ENCODE measurements at regions not wholly inside any gene's neighbourhood (a gene's known extent, or its start where the extent isn't known, plus 50 kb on each side); places are given as distances from the start of the nearest gene placed in this dataset.
"Not testable (repeated sequence)": the region's sequence is repeated elsewhere in the genome, so short reads cannot be mapped to it uniquely, and the experiment has no call there.

DNA sequence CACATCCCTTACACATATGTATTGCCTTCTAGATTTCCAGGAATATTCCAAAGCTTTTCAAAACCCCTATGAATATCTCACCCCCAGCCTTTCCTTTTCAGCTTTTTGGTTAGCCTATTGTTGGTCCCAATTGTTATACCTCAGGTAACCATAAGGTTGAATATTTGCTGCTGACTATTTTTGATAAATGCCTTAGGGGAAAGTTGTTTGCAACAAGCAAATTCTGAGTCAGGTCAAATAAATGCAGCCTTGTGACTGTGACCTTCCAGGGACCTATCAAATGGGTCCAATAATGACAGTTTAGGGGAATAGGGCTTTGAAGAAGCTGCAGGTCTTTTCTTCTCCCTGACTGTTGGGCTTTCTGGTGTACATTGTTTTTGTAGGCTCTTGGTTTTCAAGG is 699.7 kb downstream of the NTRK3 start:
- H3K4me3 ChIP-seq (ENCODE audit: low read length) = no peak overlapping the region
- H3K27ac ChIP-seq (ENCODE audit: low read depth, low read length) = no peak overlapping the region
- no peak overlapping the region for H3K9ac ChIP-seq (ENCODE audit: low read length)
- no peaks in the 10 kb centered on the region for H3K4me1 ChIP-seq (ENCODE audit: control insufficient read depth, insufficient read depth, low read length)
- no peaks in the 10 kb centered on the region for H3K27me3 ChIP-seq (ENCODE audit: control insufficient read depth, insufficient read depth, low read length)
- no peaks in the 10 kb centered on the region for H3K36me3 ChIP-seq (ENCODE audit: control insufficient read depth, insufficient read depth, low read length)

DNA sequence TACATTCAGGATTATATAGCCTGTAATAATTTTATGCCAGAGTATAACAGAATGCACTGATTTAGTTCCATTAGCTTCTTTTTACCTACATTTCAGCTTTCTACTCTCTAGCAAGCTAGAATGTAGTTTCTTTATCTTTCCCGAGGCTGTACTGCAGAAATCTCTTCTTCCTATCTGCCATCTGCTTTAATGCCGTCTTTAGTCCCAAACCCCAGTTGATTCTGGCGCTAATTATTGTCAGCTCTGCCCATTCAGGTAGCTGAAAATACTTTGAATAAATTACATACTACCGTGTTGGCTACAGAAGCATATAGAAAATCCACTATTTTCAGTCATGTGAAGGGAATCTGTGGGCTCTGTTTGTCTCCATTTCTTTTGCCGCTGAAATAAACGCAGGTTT is 706.7 kb downstream of the NTRK3 start:
- Histone ChIP-seq H3K36me3 (ENCODE audit: control insufficient read depth, insufficient read depth, low read length) (no peaks in the 10 kb centered on the region), H3K27ac (ENCODE audit: low read depth, low read length) (no peak overlapping the region), H3K4me3 (ENCODE audit: low read length) (no peak overlapping the region), H3K9ac (ENCODE audit: low read length) (no peak overlapping the region), H3K4me1 (ENCODE audit: control insufficient read depth, insufficient read depth, low read length) (no peaks in the 10 kb centered on the region), H3K27me3 (ENCODE audit: control insufficient read depth, insufficient read depth, low read length) (no peaks in the 10 kb centered on the region)

DNA sequence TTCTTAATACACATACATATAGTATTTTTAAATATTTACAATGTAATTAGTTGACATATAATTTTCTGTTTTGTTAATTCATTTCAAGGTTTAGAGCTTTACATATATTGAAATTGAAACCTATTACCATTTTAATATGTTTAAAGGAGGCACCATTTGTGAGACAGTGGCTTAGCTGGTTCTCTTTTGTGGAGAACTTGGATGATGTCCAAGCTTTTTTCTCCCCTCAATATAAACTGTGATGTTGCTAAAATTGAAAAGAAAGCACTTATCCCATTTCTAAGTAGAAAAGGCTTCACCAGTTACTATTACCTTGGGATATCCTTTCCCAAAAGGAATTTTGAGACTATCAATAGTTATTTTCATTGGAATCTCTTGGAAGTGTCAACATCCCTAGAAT is 707.2 kb downstream of the NTRK3 start:
- H3K36me3 ChIP-seq (ENCODE audit: control insufficient read depth, insufficient read depth, low read length) = no peaks in the 10 kb centered on the region
- no peak overlapping the region for H3K9ac ChIP-seq (ENCODE audit: low read length)
- no peaks in the 10 kb centered on the region for H3K27me3 ChIP-seq (ENCODE audit: control insufficient read depth, insufficient read depth, low read length)
- H3K4me1 ChIP-seq (ENCODE audit: control insufficient read depth, insufficient read depth, low read length) = no peaks in the 10 kb centered on the region
- H3K4me3 ChIP-seq (ENCODE audit: low read length) = no peak overlapping the region
- H3K27ac ChIP-seq (ENCODE audit: low read depth, low read length) = no peak overlapping the region

DNA sequence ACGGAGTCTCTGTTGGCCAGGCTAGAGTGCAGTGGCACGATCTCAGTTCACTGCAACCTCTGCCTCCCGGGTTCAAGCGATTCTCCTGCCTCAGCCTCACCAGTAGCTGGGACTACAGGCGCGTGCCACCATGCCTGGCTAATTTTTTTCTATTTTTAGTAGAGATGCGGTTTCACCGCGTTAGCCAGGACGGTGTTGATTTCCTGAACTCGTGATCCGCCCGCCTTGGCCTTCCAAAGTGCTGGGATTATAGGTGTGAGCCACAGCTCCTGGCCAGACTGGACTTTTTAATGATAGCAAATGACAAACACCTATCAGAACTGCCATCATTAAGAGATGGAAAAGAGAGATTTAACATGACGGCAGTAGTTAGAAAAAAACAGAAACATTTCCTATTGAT is 707.9 kb downstream of the NTRK3 start:
- not testable (repeated sequence) for H3K4me1 ChIP-seq (ENCODE audit: control insufficient read depth, insufficient read depth, low read length); H3K27ac ChIP-seq (ENCODE audit: low read depth, low read length); H3K4me3 ChIP-seq (ENCODE audit: low read length); H3K9ac ChIP-seq (ENCODE audit: low read length); H3K27me3 ChIP-seq (ENCODE audit: control insufficient read depth, insufficient read depth, low read length); H3K36me3 ChIP-seq (ENCODE audit: control insufficient read depth, insufficient read depth, low read length)

DNA sequence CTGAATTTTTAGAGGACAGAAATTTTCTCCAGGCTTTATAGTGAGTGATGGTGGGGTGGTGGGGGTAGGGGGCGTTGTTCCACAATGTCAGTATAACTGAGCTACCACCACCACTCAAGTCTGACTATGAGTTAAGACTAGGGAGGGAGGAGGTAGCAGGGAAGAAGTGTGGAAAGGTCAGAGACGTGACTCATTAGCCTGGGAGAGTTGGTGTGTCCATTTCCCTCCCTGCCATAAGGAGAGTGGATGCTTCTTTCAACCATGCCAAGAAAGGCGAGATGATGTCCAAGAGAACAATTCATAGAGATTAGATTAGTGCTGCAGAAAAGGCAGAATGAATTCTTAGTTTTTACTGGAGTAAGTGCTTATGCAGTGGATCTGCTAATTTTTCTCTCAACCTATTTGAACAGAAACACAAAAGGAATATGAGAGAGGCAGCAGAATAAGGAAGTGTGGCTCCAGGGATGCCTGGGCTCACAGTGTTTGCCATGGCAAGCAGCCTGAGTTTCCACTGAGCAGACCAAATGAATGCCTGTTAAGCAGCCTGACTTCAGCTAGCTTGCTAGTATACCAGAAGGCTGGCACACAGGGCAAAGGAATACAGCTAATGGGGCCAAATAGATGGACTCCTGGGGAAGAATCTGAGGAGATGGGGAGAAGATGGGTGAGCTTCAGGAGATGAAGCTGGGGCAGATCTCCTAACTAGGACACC is 708.9 kb downstream of the NTRK3 start:
- H3K9ac ChIP-seq (ENCODE audit: low read length) = no peak overlapping the region
- no peak overlapping the region for H3K4me3 ChIP-seq (ENCODE audit: low read length)
- H3K36me3 ChIP-seq (ENCODE audit: control insufficient read depth, insufficient read depth, low read length) = no peaks in the 10 kb centered on the region
- no peaks in the 10 kb centered on the region for H3K4me1 ChIP-seq (ENCODE audit: control insufficient read depth, insufficient read depth, low read length)
- H3K27ac ChIP-seq (ENCODE audit: low read depth, low read length) = no peak overlapping the region
- no peaks in the 10 kb centered on the region for H3K27me3 ChIP-seq (ENCODE audit: control insufficient read depth, insufficient read depth, low read length)

DNA sequence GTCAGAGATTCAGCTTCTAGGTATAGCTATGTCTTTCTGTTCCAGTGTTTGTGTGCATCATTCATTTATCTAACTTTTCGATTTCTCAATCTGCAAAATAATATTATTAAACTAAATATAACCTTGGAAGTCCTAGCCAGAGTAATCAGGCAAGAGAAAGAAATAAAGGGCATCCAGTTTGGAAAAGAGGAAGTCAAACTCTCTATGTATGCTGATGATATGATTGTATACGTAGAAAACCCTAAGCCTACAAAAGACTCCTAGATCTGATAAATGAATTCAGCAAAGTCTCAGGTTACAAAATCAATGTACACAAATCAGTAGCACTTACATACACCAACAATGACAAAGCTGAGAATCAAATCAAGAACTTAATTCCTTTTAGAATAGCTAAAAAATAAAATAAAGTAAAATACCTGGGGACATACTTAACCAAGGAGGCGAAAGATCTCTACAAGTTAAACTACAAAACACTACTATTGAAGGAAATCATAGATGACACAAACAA is 718.2 kb downstream of the NTRK3 start:
- H3K4me3 ChIP-seq (ENCODE audit: low read length) = no peak overlapping the region
- H3K27me3 ChIP-seq (ENCODE audit: control insufficient read depth, insufficient read depth, low read length) = no peaks in the 10 kb centered on the region

DNA sequence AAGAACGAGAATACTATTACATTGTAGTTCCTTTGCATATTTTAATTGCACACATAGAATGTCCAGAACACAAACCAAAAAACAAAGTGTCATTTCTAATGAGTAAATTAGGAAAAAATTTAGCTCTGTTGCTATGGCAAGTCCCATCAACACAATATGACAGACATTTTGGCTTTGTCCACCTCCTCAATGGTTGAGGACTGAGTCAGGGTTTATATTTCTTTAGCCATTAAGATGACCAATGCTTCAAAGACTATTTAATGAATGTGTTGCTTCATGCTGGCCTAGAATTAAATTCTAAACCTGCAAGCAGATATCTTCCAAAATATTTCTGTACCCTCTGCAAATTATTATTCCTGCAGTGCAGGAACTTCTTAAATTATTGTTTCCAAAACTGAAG is 719.2 kb downstream of the NTRK3 start:
- Histone ChIP-seq H3K9ac (ENCODE audit: low read length) (no peak overlapping the region), H3K27me3 (ENCODE audit: control insufficient read depth, insufficient read depth, low read length) (no peaks in the 10 kb centered on the region), H3K4me1 (ENCODE audit: control insufficient read depth, insufficient read depth, low read length) (no peaks in the 10 kb centered on the region), H3K27ac (ENCODE audit: low read depth, low read length) (no peak overlapping the region), H3K4me3 (ENCODE audit: low read length) (no peak overlapping the region), H3K36me3 (ENCODE audit: control insufficient read depth, insufficient read depth, low read length) (no peaks in the 10 kb centered on the region)

More for the DNA sequence above, 718.2 kb downstream of the NTRK3 start:
- no peak overlapping the region for H3K9ac ChIP-seq (ENCODE audit: low read length)
- H3K4me1 ChIP-seq (ENCODE audit: control insufficient read depth, insufficient read depth, low read length) = no peaks in the 10 kb centered on the region
- H3K27ac ChIP-seq (ENCODE audit: low read depth, low read length) = no peak overlapping the region
- no peaks in the 10 kb centered on the region for H3K36me3 ChIP-seq (ENCODE audit: control insufficient read depth, insufficient read depth, low read length)

DNA sequence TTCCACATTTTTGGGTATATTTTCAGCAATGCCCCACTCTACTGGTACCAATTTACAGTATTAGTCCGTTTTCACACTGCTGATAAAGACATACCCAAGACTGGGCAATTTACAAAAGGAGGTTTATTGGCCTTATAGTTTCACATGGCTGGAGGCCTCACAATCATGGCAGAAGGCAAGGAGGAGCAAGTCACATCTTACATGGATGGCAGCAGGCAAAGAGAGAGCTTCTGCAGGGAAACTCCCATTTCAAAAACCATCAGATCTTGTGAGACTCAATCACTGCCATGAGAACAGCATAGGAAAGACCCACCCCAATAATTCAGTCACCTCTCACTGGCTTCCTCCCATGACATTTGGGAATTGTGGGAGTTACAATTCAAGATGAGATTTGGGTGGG is 722.9 kb downstream of the NTRK3 start:
- H3K9ac ChIP-seq (ENCODE audit: low read length); H3K4me1 ChIP-seq (ENCODE audit: control insufficient read depth, insufficient read depth, low read length); H3K4me3 ChIP-seq (ENCODE audit: low read length); H3K27ac ChIP-seq (ENCODE audit: low read depth, low read length); H3K36me3 ChIP-seq (ENCODE audit: control insufficient read depth, insufficient read depth, low read length); H3K27me3 ChIP-seq (ENCODE audit: control insufficient read depth, insufficient read depth, low read length): not testable (repeated sequence)

DNA sequence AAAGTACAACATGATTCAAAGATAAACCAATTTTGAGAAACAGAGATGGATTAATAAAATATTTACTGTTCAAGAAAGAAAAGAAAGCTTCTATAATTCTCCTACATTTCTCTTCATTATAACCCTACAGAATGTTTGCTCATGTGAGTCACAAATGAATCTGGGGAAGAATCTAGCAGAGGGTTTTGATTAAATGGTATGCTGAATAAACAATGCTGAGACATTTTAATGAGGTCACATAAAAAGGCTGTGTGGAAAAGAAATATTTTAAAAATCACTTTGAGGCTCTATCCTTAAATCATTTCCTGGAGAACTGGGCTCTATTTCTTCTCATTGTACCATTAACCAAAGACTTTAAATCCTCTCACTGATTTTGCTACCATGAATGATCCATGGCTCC is 727.7 kb downstream of the NTRK3 start:
- Histone ChIP-seq H3K27ac (ENCODE audit: low read depth, low read length) (no peak overlapping the region), H3K9ac (ENCODE audit: low read length) (no peak overlapping the region), H3K36me3 (ENCODE audit: control insufficient read depth, insufficient read depth, low read length) (no peaks in the 10 kb centered on the region), H3K4me1 (ENCODE audit: control insufficient read depth, insufficient read depth, low read length) (no peaks in the 10 kb centered on the region), H3K4me3 (ENCODE audit: low read length) (no peak overlapping the region), H3K27me3 (ENCODE audit: control insufficient read depth, insufficient read depth, low read length) (no peaks in the 10 kb centered on the region)

DNA sequence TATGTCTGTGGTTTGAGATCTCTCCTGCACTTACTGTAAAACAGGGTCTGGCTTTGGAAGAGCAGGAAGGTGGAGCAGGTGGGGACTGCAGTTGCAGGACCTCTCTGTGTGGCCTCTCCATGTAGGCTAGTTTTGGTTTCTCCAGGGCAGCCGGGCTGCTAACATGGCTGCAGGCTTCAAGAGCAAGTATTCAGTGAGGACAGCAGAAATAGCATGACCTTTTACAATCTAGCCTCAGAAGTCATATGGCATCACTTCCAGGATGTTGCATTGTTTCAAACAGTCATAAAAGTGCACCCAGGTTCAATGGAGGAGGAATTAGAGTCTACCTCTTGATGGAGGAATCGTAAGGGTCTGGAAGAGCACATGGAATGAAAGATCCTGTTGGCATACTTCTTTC is 728.7 kb downstream of the NTRK3 start:
- Histone ChIP-seq H3K9ac (ENCODE audit: low read length) (no peak overlapping the region), H3K4me1 (ENCODE audit: control insufficient read depth, insufficient read depth, low read length) (no peaks in the 10 kb centered on the region)

DNA sequence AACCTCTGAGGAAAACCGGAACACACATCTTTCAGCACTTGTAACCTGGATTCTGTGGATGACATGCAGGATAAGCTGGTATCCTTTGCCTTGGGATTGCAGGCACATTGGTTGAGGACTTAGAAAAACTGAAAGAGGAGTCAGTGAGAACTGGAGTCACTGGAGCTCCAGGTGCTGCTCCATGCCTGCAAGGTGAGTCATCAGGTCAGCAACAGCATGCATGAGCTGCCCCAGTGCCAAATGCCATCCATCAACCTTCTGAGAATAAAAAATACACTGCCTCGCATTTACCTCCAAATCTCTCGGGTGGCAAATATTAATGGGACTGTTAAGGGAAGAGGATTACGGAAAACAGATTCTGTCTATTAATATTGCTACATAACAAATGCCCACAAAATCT is 729.1 kb downstream of the NTRK3 start:
- H3K27me3 ChIP-seq (ENCODE audit: control insufficient read depth, insufficient read depth, low read length) = no peaks in the 10 kb centered on the region
- no peak overlapping the region for H3K4me3 ChIP-seq (ENCODE audit: low read length)
- H3K27ac ChIP-seq (ENCODE audit: low read depth, low read length) = no peak overlapping the region
- no peaks in the 10 kb centered on the region for H3K36me3 ChIP-seq (ENCODE audit: control insufficient read depth, insufficient read depth, low read length)
- H3K4me1 ChIP-seq (ENCODE audit: control insufficient read depth, insufficient read depth, low read length) = no peaks in the 10 kb centered on the region
- H3K9ac ChIP-seq (ENCODE audit: low read length) = no peak overlapping the region

More for the DNA sequence above, 728.7 kb downstream of the NTRK3 start:
- no peaks in the 10 kb centered on the region for H3K36me3 ChIP-seq (ENCODE audit: control insufficient read depth, insufficient read depth, low read length)
- H3K27ac ChIP-seq (ENCODE audit: low read depth, low read length) = no peak overlapping the region
- no peaks in the 10 kb centered on the region for H3K27me3 ChIP-seq (ENCODE audit: control insufficient read depth, insufficient read depth, low read length)
- H3K4me3 ChIP-seq (ENCODE audit: low read length) = no peak overlapping the region

DNA sequence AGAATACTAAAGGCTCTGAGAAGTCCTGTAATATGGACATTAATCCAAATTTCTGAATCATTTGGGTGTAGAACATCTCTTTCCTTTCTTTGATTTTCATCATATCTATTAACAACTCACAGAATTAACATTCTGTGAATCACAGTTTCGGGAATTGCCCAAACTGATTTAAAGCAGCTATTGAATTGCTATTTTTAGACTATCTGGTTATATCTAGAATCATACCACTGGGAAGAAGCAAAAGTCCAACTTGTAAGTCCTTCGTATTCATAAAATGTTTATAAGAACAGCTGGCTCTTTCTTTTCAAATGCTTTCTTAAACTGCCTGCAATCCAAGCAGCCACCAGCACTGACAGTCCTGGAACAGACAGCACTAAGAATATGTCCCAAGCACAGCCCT is 733.0 kb downstream of the NTRK3 start:
- Histone ChIP-seq H3K36me3 (ENCODE audit: control insufficient read depth, insufficient read depth, low read length) (no peaks in the 10 kb centered on the region), H3K4me3 (ENCODE audit: low read length) (no peak overlapping the region), H3K9ac (ENCODE audit: low read length) (no peak overlapping the region), H3K4me1 (ENCODE audit: control insufficient read depth, insufficient read depth, low read length) (no peaks in the 10 kb centered on the region), H3K27me3 (ENCODE audit: control insufficient read depth, insufficient read depth, low read length) (no peaks in the 10 kb centered on the region), H3K27ac (ENCODE audit: low read depth, low read length) (no peak overlapping the region)

DNA sequence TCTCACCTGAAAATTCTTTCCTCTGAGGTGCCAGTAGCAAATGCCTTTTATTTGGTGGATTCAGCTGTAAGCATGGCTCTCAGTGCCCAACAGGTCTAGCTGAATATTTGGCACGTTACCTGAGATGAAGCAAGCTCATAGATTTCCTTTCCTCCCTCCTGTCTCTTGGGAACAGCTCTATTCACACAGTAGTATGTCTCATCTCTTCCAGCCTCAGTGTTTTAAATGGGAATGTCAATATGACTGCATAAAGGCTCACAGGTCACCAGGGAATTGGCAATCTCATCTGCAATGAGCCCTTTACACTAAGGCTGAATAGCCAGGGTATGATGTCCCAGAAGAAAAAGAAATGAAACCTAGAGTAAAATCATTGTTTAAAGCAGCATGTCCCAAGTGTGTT is 733.5 kb downstream of the NTRK3 start:
- H3K9ac ChIP-seq (ENCODE audit: low read length) = no peak overlapping the region
- no peak overlapping the region for H3K27ac ChIP-seq (ENCODE audit: low read depth, low read length)
- H3K27me3 ChIP-seq (ENCODE audit: control insufficient read depth, insufficient read depth, low read length) = no peaks in the 10 kb centered on the region
- H3K4me3 ChIP-seq (ENCODE audit: low read length) = no peak overlapping the region
- H3K36me3 ChIP-seq (ENCODE audit: control insufficient read depth, insufficient read depth, low read length) = no peaks in the 10 kb centered on the region
- H3K4me1 ChIP-seq (ENCODE audit: control insufficient read depth, insufficient read depth, low read length) = no peaks in the 10 kb centered on the region
